GM21529 (cell line): ENCODE measurements at regions not wholly inside any gene's neighbourhood (a gene's known extent, or its start where the extent isn't known, plus 50 kb on each side); places are given as distances from the start of the nearest gene placed in this dataset.

Source experiments
- ATAC-seq: cut with Tn5 transposase; IDR thresholded peaks from one replicate; pipeline ENCODE4 v1.9.1; 2021; ENCODE audit not compliant: unreplicated experiment

DNA sequence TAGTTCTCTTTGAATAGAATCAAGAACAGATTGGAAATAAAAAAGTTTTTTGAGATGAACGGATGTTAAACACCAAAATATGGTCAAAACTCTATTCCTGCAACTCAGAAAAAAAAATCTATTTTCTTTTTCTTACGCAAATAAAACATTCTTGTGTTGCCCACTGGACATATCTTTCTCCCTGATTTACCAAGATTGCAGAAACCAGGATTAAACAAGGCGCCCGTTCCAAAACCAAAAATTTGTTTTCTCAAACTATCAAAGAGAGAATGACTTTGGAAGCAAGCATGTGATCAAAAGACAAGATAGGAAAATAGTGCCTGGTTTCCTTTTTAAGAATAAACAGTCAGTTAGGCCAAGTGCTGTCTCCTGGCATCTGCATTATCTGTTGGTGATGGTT lies 273.1 kb downstream of the CLIC5 start:
- no peak for ATAC-seq

- peak; percentile 64 for ATAC-seq
Measured at GRCh38 chr6:45741437-45742171, 274.1 kb downstream of the CLIC5 start.

- no peak for ATAC-seq
Measured at GRCh38 chr6:45739058-45739457, 276.6 kb downstream of the CLIC5 start.

GRCh38 chr6:45738057-45738455 lies 277.6 kb downstream of the CLIC5 start:
- no peak for ATAC-seq

DNA sequence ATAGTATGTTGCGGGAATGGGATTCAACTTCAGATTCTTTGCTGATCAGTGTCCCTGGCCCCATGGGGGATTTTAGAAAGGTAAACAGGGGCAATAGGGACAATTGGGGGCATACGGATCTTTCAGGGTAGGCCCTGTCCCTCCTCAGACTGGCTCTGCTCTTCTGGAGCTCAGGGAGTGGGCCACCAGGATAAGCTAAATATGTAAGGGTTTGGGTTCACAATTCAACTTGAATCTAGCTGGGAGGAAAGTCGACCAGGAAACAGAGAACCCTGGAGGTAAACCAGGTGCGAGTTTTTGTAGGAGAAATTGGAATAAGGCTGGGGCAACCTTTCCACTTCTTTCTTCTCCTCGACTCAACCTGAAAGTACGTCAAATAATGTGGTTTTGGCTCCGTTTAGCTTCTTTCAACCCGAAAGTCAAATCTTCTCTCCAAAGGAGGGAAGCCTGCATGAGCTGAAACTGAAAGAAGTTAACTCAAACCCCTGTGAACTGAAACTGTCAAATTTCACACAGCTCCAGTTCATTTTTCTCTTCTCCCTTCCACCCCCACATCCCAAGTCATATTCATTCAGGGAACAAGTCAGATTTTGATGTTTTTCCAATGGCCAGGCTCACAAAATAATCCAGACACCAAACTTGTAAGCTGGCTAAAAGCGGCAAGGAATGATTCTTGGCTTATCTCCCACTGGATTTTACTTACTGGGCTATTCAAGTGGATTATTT lies 278.2 kb downstream of the CLIC5 start:
- ATAC-seq, result peak; percentile 77

DNA sequence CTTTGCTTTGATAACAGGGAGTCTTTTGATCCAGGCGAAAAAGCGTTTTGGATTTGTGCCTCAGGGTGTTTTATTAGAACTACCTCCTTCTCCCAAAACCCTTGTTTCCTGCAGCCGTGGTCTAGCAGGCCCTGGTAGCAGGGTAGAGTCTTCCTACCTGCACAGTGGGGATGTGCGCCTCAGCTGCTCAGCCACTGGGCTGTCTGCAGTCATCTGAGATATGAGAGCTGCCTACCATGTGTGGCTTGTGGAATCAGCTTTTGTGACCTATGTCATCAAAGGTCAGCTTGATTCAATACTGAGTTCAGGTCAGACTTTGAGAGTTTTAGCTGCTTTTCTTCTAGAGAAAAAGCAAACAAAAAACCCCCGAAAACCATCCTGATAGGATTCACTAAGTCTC lies 279.5 kb downstream of the CLIC5 start:
- no peak for ATAC-seq

- no peak for ATAC-seq
Measured at GRCh38 chr6:45732731-45733130, 282.9 kb downstream of the CLIC5 start.

GRCh38 chr6:45730232-45730631 lies 285.4 kb downstream of the CLIC5 start:
- ATAC-seq, result no peak

DNA sequence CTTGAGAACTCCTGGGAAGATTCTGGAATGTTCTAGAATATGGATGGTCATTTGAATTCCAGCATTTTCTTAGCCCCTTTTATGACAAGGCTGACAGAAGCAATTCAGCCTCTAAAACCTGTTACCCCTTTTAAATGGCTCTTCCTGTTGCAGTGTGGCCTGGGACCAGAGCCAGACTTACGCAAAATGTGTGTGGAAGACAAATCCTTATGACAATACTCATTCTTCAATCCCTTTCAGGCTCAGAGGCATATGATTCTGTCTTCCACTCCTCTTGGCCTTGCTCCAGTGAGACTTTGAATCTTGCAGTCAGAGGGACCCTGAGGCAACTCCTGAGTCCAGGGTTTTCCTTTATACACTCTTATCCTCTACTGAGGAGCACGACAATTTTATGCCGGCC lies 287.0 kb downstream of the CLIC5 start:
- no peak for ATAC-seq

DNA sequence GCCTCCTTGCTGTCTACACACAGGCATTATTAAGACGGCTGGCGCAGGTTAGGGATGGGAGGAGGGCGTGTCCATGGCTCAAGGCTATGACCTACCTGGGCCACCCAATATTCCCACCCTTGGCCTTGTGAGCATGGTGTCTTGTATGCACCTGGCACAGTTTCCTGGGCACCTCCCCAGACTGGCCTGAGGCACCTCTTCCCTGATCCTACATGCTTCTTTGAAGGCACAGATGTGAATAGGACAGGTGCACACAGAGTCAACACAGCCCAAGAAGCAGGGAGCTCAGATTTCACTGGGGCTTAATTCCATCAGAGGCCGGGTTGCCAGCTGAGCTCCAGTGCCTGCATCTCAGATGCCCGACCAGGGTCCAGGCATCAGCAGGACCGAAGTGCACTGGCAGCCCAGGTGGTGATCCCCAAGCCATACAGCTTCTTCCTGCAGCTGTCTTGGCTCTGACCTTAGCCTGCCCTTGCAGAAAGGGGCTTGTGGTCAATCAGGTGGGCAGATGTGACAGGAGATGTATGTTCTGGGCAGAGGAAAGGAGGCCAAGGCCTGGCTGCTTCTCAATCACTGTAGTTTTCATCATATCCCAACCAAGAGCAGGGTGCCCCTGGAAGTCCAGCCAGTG lies 287.7 kb downstream of the CLIC5 start:
- no peak for ATAC-seq

- no peak for ATAC-seq
Measured at GRCh38 chr6:45727228-45727627, 288.4 kb downstream of the CLIC5 start.

GRCh38 chr6:45726444-45726843 lies 289.2 kb downstream of the CLIC5 start:
- ATAC-seq, result no peak

- no peak for ATAC-seq
Measured at GRCh38 chr6:45724511-45724910, 291.1 kb downstream of the CLIC5 start.

- ATAC-seq, result no peak
Measured at GRCh38 chr6:45724027-45724426, 291.6 kb downstream of the CLIC5 start.

DNA sequence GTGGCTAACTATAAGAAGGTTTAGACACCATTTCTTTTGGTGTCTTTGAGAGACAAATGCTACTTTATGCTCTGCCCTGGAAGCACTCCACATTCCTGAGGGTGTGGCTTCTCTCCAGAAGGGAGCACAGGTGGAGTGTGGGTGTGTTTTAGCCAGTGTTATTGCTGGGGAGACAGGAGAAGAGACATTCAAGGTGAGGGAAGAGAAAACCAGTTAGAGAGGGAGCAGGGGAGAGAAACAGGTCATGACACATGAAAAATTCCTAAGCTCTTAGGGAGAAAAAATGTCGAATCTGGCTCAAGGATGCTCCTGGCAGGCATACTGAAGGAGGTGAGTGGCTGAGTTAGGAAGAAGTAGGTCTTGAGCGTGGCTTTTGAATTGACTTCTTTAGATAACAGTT lies 292.8 kb downstream of the CLIC5 start:
- ATAC-seq, result no peak

DNA sequence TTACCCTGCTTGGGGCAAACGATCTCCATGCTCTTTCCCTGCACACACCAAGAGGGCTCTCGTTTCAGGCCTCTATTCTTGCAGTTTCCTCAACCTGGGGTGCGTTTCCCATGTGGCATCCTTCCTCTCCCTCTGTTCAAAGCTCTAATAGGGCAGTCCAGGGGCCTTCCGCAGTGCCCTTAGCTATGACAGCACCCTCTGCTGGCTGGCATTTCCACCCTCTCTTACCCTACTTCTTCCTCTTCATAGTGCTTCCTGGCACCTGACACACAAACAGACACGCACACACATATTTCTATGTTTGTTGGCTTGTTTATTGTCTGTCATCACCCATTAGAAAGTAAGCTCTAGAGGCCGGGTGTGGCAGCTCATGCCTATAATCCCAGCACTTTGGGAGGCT lies 294.0 kb downstream of the CLIC5 start:
- no peak for ATAC-seq

GRCh38 chr6:45718871-45719270 lies 296.8 kb downstream of the CLIC5 start:
- no peak for ATAC-seq

DNA sequence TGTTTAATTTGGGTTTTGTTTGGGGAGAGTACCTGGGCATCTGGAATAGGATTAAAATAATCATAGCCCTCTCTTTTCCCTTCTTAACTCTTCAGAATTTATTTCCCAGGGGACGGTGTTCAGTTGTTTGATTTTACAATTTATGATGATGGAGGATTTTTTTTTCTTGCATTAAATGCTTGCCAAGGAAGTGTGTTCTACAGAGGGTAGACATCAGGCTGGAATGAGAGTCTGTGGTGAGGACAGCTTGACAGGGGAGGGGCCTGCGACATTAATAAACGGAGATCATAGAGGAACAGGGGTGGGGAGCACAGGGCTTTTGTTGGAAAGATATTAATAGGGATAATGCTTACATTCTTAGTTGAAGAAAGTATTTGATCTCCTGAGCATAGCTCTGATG lies 297.5 kb downstream of the CLIC5 start:
- ATAC-seq, result no peak

DNA sequence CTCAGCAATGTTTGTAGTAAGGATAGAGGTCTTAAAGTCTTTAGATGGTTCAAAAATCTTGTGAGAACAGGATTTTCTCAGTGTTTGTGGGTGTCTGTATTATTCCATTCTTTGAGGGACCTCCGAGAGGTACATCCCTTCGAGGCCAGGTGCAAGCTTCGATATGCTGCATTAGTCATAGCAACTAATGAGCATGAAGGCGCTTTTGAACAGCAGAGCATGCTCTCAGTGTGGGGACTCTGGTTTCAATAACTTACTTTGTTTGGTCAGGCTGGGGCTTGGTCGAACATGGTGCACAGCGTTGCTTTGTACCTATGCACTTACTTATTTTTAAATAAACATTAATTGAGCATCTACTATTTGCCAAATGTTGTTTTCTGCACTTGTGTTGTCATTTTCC lies 297.9 kb downstream of the CLIC5 start:
- ATAC-seq, result no peak

- no peak for ATAC-seq
Measured at GRCh38 chr6:45717027-45717426, 298.6 kb downstream of the CLIC5 start.

DNA sequence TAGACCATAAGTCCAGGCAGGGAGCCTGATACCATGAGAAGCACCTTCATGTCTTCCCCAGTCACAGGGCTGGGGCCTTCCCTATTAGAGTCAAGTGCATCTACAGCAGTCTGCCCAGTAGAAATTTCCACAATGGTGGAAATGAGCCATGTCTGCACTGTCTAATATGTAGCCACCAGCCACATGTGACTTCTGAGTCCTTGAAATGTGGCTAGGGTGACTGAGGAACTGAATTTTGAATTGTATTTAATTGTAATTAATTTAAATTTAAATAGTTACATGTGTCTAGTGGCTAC lies 300.2 kb downstream of the CLIC5 start:
- ATAC-seq, result no peak

GRCh38 chr6:45714741-45715507 lies 300.7 kb downstream of the CLIC5 start:
- ATAC-seq, result no peak
